Stimulated activated CD8-positive, alpha-beta memory T cell treated with anti-CD3 and anti-CD28 coated beads, Interleukin-4, amount 100 ng/mL, for 48 hours (primary cell): ENCODE measurements at regions not wholly inside any gene's neighbourhood (a gene's known extent, or its start where the extent isn't known, plus 50 kb on each side); places are given as distances from the start of the nearest gene placed in this dataset.
A peak's percentile ranks its signal among the peaks of the same experiment; 100 is the strongest.

Experiments
- DNase-seq: peaks from one replicate; pipeline ENCODE4 v3.0.0-alpha.2; 2020

- peak; percentile 22 for DNase-seq
Observed at GRCh38 chr6:41996997-41997396, 53.3 kb upstream of the TAF8 start.

- no peak for DNase-seq
Observed at GRCh38 chr6:41997456-41997855, 52.9 kb upstream of the TAF8 start.
